ENCODE measurements at regions not wholly inside any gene's neighbourhood (a gene's known extent, or its start where the extent isn't known, plus 50 kb on each side); places are given as distances from the start of the nearest gene placed in this dataset.
"Not testable (repeated sequence)": the region's sequence is repeated elsewhere in the genome, so short reads cannot be mapped to it uniquely, and the experiment has no call there.

- not testable (repeated sequence) for H3K4me1 Mint-ChIP-seq, H3K27ac Mint-ChIP-seq, H3K36me3 Mint-ChIP-seq, H3K9me3 Mint-ChIP-seq, H3K4me3 Mint-ChIP-seq, H3K27me3 Mint-ChIP-seq
Observed at GRCh38 chr2:13443554-13444261, 727.0 kb downstream of the TRIB2 start.

GRCh38 chr2:13462464-13462863 lies 745.7 kb downstream of the TRIB2 start:
- no peak overlapping the region for H3K27ac Mint-ChIP-seq
- no peaks in the 10 kb centered on the region for H3K36me3 Mint-ChIP-seq
- H3K27me3 Mint-ChIP-seq, result no peaks in the 10 kb centered on the region
- H3K4me3 Mint-ChIP-seq, result no peak overlapping the region
- H3K9me3 Mint-ChIP-seq, result peaks cover 0 to 3% (median 0%) of the 10 kb centered on the region in 3 donors
- H3K4me1 Mint-ChIP-seq, result no peaks in the 10 kb centered on the region

- no peaks in the 10 kb centered on the region for H3K27me3 Mint-ChIP-seq
- no peaks in the 10 kb centered on the region for H3K4me1 Mint-ChIP-seq
- no peaks in the 10 kb centered on the region for H3K36me3 Mint-ChIP-seq
- H3K4me3 Mint-ChIP-seq, result no peak overlapping the region
- peaks cover 0 to 3% (median 0%) of the 10 kb centered on the region in 3 donors for H3K9me3 Mint-ChIP-seq
- H3K27ac Mint-ChIP-seq, result no peak overlapping the region
Observed at GRCh38 chr2:13466076-13466475, 749.3 kb downstream of the TRIB2 start.

GRCh38 chr2:13474538-13474937 lies 757.8 kb downstream of the TRIB2 start:
- Mint-ChIP-seq H3K4me3 (no peak overlapping the region), H3K27me3 (no peaks in the 10 kb centered on the region), H3K9me3 (peaks cover 0 to 5% (median 2%) of the 10 kb centered on the region in 3 donors), H3K27ac (no peak overlapping the region), H3K4me1 (no peaks in the 10 kb centered on the region), H3K36me3 (no peaks in the 10 kb centered on the region)

GRCh38 chr2:13480057-13480456 lies 763.3 kb downstream of the TRIB2 start:
- Mint-ChIP-seq H3K27me3 (no peaks in the 10 kb centered on the region), H3K9me3 (peaks cover 0 to 5% (median 5%) of the 10 kb centered on the region in 3 donors), H3K4me3 (no peak overlapping the region), H3K27ac (no peak overlapping the region), H3K36me3 (no peaks in the 10 kb centered on the region), H3K4me1 (no peaks in the 10 kb centered on the region)

GRCh38 chr2:13481201-13481600 lies 764.5 kb downstream of the TRIB2 start:
- H3K36me3 Mint-ChIP-seq, result no peaks in the 10 kb centered on the region
- H3K27ac Mint-ChIP-seq, result no peak overlapping the region
- H3K9me3 Mint-ChIP-seq, result peaks cover 0 to 5% (median 5%) of the 10 kb centered on the region in 3 donors
- H3K4me3 Mint-ChIP-seq, result no peak overlapping the region
- no peaks in the 10 kb centered on the region for H3K27me3 Mint-ChIP-seq
- H3K4me1 Mint-ChIP-seq, result no peaks in the 10 kb centered on the region

- H3K4me3 Mint-ChIP-seq, result no peak overlapping the region
- H3K27me3 Mint-ChIP-seq, result no peaks in the 10 kb centered on the region
- no peak overlapping the region for H3K27ac Mint-ChIP-seq
- H3K4me1 Mint-ChIP-seq, result no peaks in the 10 kb centered on the region
- H3K36me3 Mint-ChIP-seq, result no peaks in the 10 kb centered on the region
- H3K9me3 Mint-ChIP-seq, result peaks cover 0 to 4% (median 2%) of the 10 kb centered on the region in 3 donors
Observed at GRCh38 chr2:13485256-13485655, 768.5 kb downstream of the TRIB2 start.

GRCh38 chr2:13488965-13489364 lies 772.2 kb downstream of the TRIB2 start:
- no peaks in the 10 kb centered on the region for H3K4me1 Mint-ChIP-seq
- H3K27me3 Mint-ChIP-seq, result no peaks in the 10 kb centered on the region
- H3K9me3 Mint-ChIP-seq, result peaks cover 0 to 4% (median 3%) of the 10 kb centered on the region in 3 donors
- H3K27ac Mint-ChIP-seq, result no peak overlapping the region
- peaks cover 2% of the 10 kb centered on the region for H3K36me3 Mint-ChIP-seq
- H3K4me3 Mint-ChIP-seq, result no peak overlapping the region

GRCh38 chr2:13492262-13492661 lies 775.5 kb downstream of the TRIB2 start:
- H3K4me1 Mint-ChIP-seq, result no peaks in the 10 kb centered on the region
- H3K27ac Mint-ChIP-seq, result no peak overlapping the region
- no peaks in the 10 kb centered on the region for H3K27me3 Mint-ChIP-seq
- H3K36me3 Mint-ChIP-seq, result peaks cover 2% of the 10 kb centered on the region
- H3K4me3 Mint-ChIP-seq, result no peak overlapping the region
- peaks cover 4 to 8% (median 5%) of the 10 kb centered on the region in 3 donors for H3K9me3 Mint-ChIP-seq

- no peaks in the 10 kb centered on the region for H3K4me1 Mint-ChIP-seq
- peaks cover 0 to 8% (median 5%) of the 10 kb centered on the region in 3 donors for H3K9me3 Mint-ChIP-seq
- H3K27ac Mint-ChIP-seq, result no peak overlapping the region
- H3K36me3 Mint-ChIP-seq, result peaks cover 2% of the 10 kb centered on the region
- no peaks in the 10 kb centered on the region for H3K27me3 Mint-ChIP-seq
- H3K4me3 Mint-ChIP-seq, result no peak overlapping the region
Observed at GRCh38 chr2:13495051-13495450, 778.3 kb downstream of the TRIB2 start.

- no peaks in the 10 kb centered on the region for H3K36me3 Mint-ChIP-seq
- H3K27ac Mint-ChIP-seq, result no peak overlapping the region
- no peak overlapping the region for H3K4me3 Mint-ChIP-seq
- H3K4me1 Mint-ChIP-seq, result no peaks in the 10 kb centered on the region
- peaks cover 2 to 3% (median 2%) of the 10 kb centered on the region in 3 donors for H3K9me3 Mint-ChIP-seq
- H3K27me3 Mint-ChIP-seq, result peaks cover 1% of the 10 kb centered on the region
Observed at GRCh38 chr2:13504808-13505207, 788.1 kb downstream of the TRIB2 start.

- Mint-ChIP-seq H3K4me3 (no peak overlapping the region), H3K4me1 (no peaks in the 10 kb centered on the region), H3K36me3 (no peaks in the 10 kb centered on the region), H3K27ac (no peak overlapping the region), H3K9me3 (peaks cover 2 to 12% (median 4%) of the 10 kb centered on the region in 3 donors), H3K27me3 (peaks cover 1% of the 10 kb centered on the region)
Observed at GRCh38 chr2:13508671-13509070, 791.9 kb downstream of the TRIB2 start.

GRCh38 chr2:13515254-13515653 lies 798.5 kb downstream of the TRIB2 start:
- Mint-ChIP-seq H3K4me1 (no peaks in the 10 kb centered on the region), H3K27me3 (no peaks in the 10 kb centered on the region), H3K27ac (no peak overlapping the region), H3K4me3 (no peak overlapping the region), H3K36me3 (no peaks in the 10 kb centered on the region), H3K9me3 (peaks cover 4 to 13% (median 4%) of the 10 kb centered on the region in 3 donors)

- H3K36me3 Mint-ChIP-seq, result no peaks in the 10 kb centered on the region
- no peak overlapping the region for H3K27ac Mint-ChIP-seq
- no peaks in the 10 kb centered on the region for H3K4me1 Mint-ChIP-seq
- peaks cover 2 to 4% (median 3%) of the 10 kb centered on the region in 3 donors for H3K9me3 Mint-ChIP-seq
- no peaks in the 10 kb centered on the region for H3K27me3 Mint-ChIP-seq
- H3K4me3 Mint-ChIP-seq, result no peak overlapping the region
Observed at GRCh38 chr2:13522096-13522495, 805.4 kb downstream of the TRIB2 start.

- H3K4me3 Mint-ChIP-seq, result no peak overlapping the region
- no peaks in the 10 kb centered on the region for H3K4me1 Mint-ChIP-seq
- no peak overlapping the region for H3K27ac Mint-ChIP-seq
- H3K9me3 Mint-ChIP-seq, result peaks cover 2 to 4% (median 3%) of the 10 kb centered on the region in 3 donors
- H3K36me3 Mint-ChIP-seq, result no peaks in the 10 kb centered on the region
- no peaks in the 10 kb centered on the region for H3K27me3 Mint-ChIP-seq
Observed at GRCh38 chr2:13522917-13523821, 806.4 kb downstream of the TRIB2 start.

All from IgD-negative memory B cell (primary cell).